AG04450 (cell line): ENCODE measurements at regions not wholly inside any gene's neighbourhood (a gene's known extent, or its start where the extent isn't known, plus 50 kb on each side); places are given as distances from the start of the nearest gene placed in this dataset.
A peak's percentile ranks its signal among the peaks of the same experiment; 100 is the strongest.

ENCODE experiments used
- CTCF ChIA-PET: fragments of 300-600, 350-600 bp; formaldehyde crosslinking; extraction: SDS; loops from one replicate; lab custom pipeline; 2022; ENCODE audit warnings: antibody characterized with exemption, inconsistent platforms; lab: Charles Lee
- POLR2A ChIA-PET: fragments of 350-600 bp; formaldehyde crosslinking; extraction: SDS; loops from one replicate; lab custom pipeline; 2021; ENCODE audit warnings: antibody characterized with exemption, inconsistent platforms; lab: Yijun Ruan, JAX
- DNase-seq: peaks from one replicate; pipeline ENCODE4 v3.0.0-alpha.2; 2011; ENCODE audit warnings: low read depth, low spot score
- H3K27ac ChIP-seq: one replicate; pipeline ENCODE4 v1.5.1; 2012; ENCODE audit warnings: low read depth, low read length, control low read depth
- H3K27me3 ChIP-seq: one replicate; pipeline ENCODE4 v1.6.0; 2012; ENCODE audit warnings: low read length; ENCODE audit not compliant: control insufficient read depth, insufficient read depth
- H3K4me3 ChIP-seq: 2 replicates; pipeline ENCODE4 v1.5.1; 2011; ENCODE audit warnings: mild to moderate bottlenecking, low read depth, low read length, control low read depth
- H3K9me3 ChIP-seq: 2 replicates; pipeline ENCODE4 v1.5.1; 2012; ENCODE audit warnings: low read length; ENCODE audit not compliant: control insufficient read depth, insufficient read depth
- CTCF ChIP-seq: IDR thresholded peaks from 2 replicates; pipeline ENCODE4 v1.5.1; 2011; ENCODE audit warnings: low read depth, low read length, control low read depth, inconsistent platforms

DNA sequence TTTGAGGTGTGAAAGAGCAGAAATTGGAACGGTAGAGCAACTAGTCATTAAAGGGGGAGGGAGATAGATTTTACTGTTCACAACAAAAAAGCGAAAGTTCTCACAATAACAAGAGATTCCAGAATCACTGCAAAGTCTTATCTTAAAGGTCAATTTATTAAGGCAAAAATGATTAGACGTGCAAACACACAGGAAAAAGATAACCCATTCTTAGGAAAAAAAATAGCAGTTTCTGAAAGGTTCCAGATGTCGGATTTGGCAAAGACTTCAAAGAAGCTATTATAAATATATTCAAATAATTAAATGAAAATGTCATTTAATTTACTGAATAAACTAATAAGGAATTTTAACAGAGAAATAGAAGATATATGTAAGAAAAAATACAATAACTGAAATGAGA, 70.8 kb upstream of the GNAI1 start:
- peaks cover 12% of the 10 kb centered on the region for H3K9me3 ChIP-seq
- ChIA-PET CTCF (interaction anchor here (0.6 to 1.9 kb wide), 4 partner anchors 12 to 328 kb away, joined by 3 to 12 read pairs (median 4); no protein-coding TSS in a partner anchor), POLR2A (no interaction called here)
- no peak for DNase-seq
- H3K27ac ChIP-seq, result no peak overlapping the region
- no peaks in the 10 kb centered on the region for H3K27me3 ChIP-seq
- no peak overlapping the region for H3K4me3 ChIP-seq
- TF ChIP-seq CTCF, result no peak

GRCh38 chr7:80060218-80060806, 74.3 kb upstream of the GNAI1 start:
- Histone ChIP-seq H3K27ac (no peak overlapping the region), H3K27me3 (no peaks in the 10 kb centered on the region), H3K9me3 (peaks cover 5% of the 10 kb centered on the region; the same call in 1 of the 2 replicates), H3K4me3 (no peak overlapping the region)
- DNase-seq, result peak; percentile 24
- TF ChIP-seq CTCF, result peak; percentile 49
- ChIA-PET CTCF (interaction anchor here (0.6 to 3.1 kb wide), 14 partner anchors 10 to 621 kb away, joined by 3 to 31 read pairs (median 4); no protein-coding TSS in a partner anchor), POLR2A (no interaction called here)

- H3K4me3 ChIP-seq, result no peak overlapping the region
- POLR2A ChIA-PET, result no interaction called here
- no peaks in the 10 kb centered on the region for H3K27me3 ChIP-seq
- DNase-seq, result no peak
- no peak overlapping the region for H3K27ac ChIP-seq
- CTCF ChIA-PET, result interaction anchor here (0.6 to 1.5 kb wide), 4 partner anchors 10 to 759 kb away, joined by 3 to 4 read pairs (median 3); no protein-coding TSS in a partner anchor
- no peak for TF ChIP-seq CTCF
- peaks cover 2% of the 10 kb centered on the region; the same call in 1 of the 2 replicates for H3K9me3 ChIP-seq
Measured at GRCh38 chr7:80057488-80057887, 77.1 kb upstream of the GNAI1 start.

DNA sequence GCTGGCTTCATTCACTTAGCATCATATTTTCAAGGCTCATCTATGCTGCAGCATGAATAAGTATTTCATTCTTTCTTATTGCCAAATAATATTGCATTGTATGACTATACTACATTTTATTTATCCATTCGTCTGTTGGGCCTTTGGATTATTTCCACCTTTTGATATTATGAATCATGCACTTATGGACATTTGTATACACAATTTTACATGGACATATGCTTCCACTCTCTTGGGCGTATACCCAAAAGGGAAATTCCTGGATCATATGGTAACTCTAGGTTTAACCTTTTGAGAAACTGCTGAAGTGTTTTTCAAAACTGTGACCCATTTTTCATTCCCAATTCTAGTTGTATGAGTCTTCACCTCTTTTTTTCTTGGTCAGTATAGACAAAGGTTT, 80.3 kb upstream of the GNAI1 start:
- no peaks in the 10 kb centered on the region for H3K9me3 ChIP-seq
- CTCF ChIA-PET, result interaction anchor here (1.1 kb wide), 1 partner anchor 338 kb away, joined by 3 read pairs; no protein-coding TSS in a partner anchor
- peak; percentile 64 for DNase-seq
- H3K27ac ChIP-seq, result no peak overlapping the region
- no peak overlapping the region for H3K4me3 ChIP-seq
- no peak for TF ChIP-seq CTCF
- POLR2A ChIA-PET, result no interaction called here
- no peaks in the 10 kb centered on the region for H3K27me3 ChIP-seq

GRCh38 chr7:80053124-80053523, 81.5 kb upstream of the GNAI1 start:
- H3K9me3 ChIP-seq, result no peaks in the 10 kb centered on the region
- CTCF ChIA-PET, result no interaction called here
- H3K27me3 ChIP-seq, result no peaks in the 10 kb centered on the region
- H3K27ac ChIP-seq, result no peak overlapping the region
- POLR2A ChIA-PET, result no interaction called here
- no peak for TF ChIP-seq CTCF
- no peak for DNase-seq
- no peak overlapping the region for H3K4me3 ChIP-seq
